ENCODE measurements at regions not wholly inside any gene's neighbourhood (a gene's known extent, or its start where the extent isn't known, plus 50 kb on each side); places are given as distances from the start of the nearest gene placed in this dataset.

GRCh38 chr5:139743001-139743771 lies 52.4 kb upstream of the PSD2 start:
- peaks cover 7 to 22% (median 12%) of the 10 kb centered on the region in 4 donors for H3K4me1 ChIP-seq (ENCODE audit: control insufficient read depth in 4 of 4, insufficient read depth in 4 of 4, low read length in 3 of 4)
- 92% methylated on average over 9 of the region's 9 CpGs for WGBS
- no peaks in the 10 kb centered on the region for H3K9me3 ChIP-seq (ENCODE audit: control insufficient read depth in 4 of 4, low read length in 3 of 4)
- H3K9ac ChIP-seq (ENCODE audit: low read depth in 1 of 2, low read length in 2 of 2): no peak overlapping the region
- TF ChIP-seq HNF4G (IDR thresholded peaks at IDR 0.05): no peak
- H3K4me3 ChIP-seq (ENCODE audit: low read depth in 1 of 3, low read length in 3 of 3): no peak overlapping the region
- no peaks in the 10 kb centered on the region for H3K36me3 ChIP-seq (ENCODE audit: control insufficient read depth in 4 of 4, insufficient read depth in 3 of 4, low read depth in 1 of 4, low read length in 3 of 4)
- no peaks in the 10 kb centered on the region for H3K27me3 ChIP-seq (ENCODE audit: control insufficient read depth in 4 of 4, insufficient read depth in 4 of 4, low read length in 3 of 4)
- H3K27ac ChIP-seq (ENCODE audit: low read depth in 1 of 2, low read length in 2 of 2): no peak overlapping the region
- DNase-seq (ENCODE audit: low spot score): no peak

GRCh38 chr5:139743804-139744203 lies 51.8 kb upstream of the PSD2 start:
- Histone ChIP-seq H3K9me3 (ENCODE audit: control insufficient read depth in 4 of 4, low read length in 3 of 4) (no peaks in the 10 kb centered on the region), H3K27ac (ENCODE audit: low read depth in 1 of 2, low read length in 2 of 2) (no peak overlapping the region), H3K9ac (ENCODE audit: low read depth in 1 of 2, low read length in 2 of 2) (no peak overlapping the region), H3K36me3 (ENCODE audit: control insufficient read depth in 4 of 4, insufficient read depth in 3 of 4, low read depth in 1 of 4, low read length in 3 of 4) (no peaks in the 10 kb centered on the region), H3K4me1 (ENCODE audit: control insufficient read depth in 4 of 4, insufficient read depth in 4 of 4, low read length in 3 of 4) (peaks cover 8 to 26% (median 15%) of the 10 kb centered on the region in 4 donors), H3K4me3 (ENCODE audit: low read depth in 1 of 3, low read length in 3 of 3) (no peak overlapping the region), H3K27me3 (ENCODE audit: control insufficient read depth in 4 of 4, insufficient read depth in 4 of 4, low read length in 3 of 4) (no peaks in the 10 kb centered on the region)
- TF ChIP-seq RAD21 (IDR thresholded peaks at IDR 0.05) (no peak), REST (IDR thresholded peaks at IDR 0.05) (no peak), EGR1 (IDR thresholded peaks at IDR 0.05; ENCODE audit: low read depth in 2 of 2) (no peak), HNF4G (IDR thresholded peaks at IDR 0.05) (no peak), MAX (IDR thresholded peaks at IDR 0.05) (no peak), CTCF (IDR thresholded peaks at IDR 0.05; ENCODE audit: low read depth, low read length, missing input control) (no peak), ZBTB33 (IDR thresholded peaks at IDR 0.05) (no peak), JUND (IDR thresholded peaks at IDR 0.05) (no peak)
- 97% methylated on average over 2 of the region's 2 CpGs for WGBS
- no peak for DNase-seq (ENCODE audit: low spot score)
